ENCODE measurements at regions not wholly inside any gene's neighbourhood (a gene's known extent, or its start where the extent isn't known, plus 50 kb on each side); places are given as distances from the start of the nearest gene placed in this dataset.
"Not testable (repeated sequence)": the region's sequence is repeated elsewhere in the genome, so short reads cannot be mapped to it uniquely, and the experiment has no call there.

DNA sequence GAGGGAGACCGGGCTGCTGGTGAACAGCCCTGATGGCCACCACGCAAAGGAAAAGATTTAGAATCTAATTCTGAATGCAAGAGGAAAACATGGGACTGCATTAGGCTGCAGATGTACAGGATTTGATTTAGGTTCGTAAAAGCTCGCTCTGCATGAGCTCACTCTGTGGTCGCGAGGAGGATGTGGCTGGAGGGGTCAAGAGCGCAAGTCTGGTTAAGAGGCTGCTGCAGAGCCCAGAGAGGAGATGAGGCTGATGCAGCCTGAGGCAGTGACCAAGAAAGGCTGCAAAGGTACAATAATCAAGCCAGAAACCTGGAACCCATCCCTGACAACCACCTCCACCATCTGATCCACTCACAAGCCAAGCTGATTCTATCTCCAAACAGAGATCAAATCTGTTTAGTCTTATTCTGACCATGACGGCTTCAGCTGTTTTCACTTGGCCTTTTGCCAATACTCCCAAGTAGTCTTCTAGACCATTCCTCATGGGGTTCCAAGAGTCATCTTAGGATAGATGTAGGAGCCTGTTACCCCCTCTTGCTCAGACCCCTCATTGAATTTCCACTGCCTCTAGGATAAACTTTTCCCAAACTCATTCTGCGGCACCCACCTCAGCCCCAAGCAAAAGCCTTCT lies 58.9 kb upstream of the ARL4C start:
- H4K20me1 ChIP-seq (ENCODE audit: control insufficient read depth, extremely low read depth, insufficient read depth, low read length), result no peaks in the 10 kb centered on the region
- H3K36me3 ChIP-seq (ENCODE audit: control insufficient read depth, insufficient read depth, low read length), result no peaks in the 10 kb centered on the region
- H3K4me3 ChIP-seq (replicated peaks in 1 of 4; ENCODE audit: control extremely low read depth in 1 of 4, insufficient read depth in 1 of 4, low read depth in 3 of 4, low read length in 4 of 4), result no peak overlapping the region
- no peak overlapping the region for H3K9ac ChIP-seq (ENCODE audit: insufficient read depth, low read length)
- H3K27me3 ChIP-seq (ENCODE audit: control insufficient read depth, insufficient read depth, low read length), result no peaks in the 10 kb centered on the region
- no peak overlapping the region for H3K27ac ChIP-seq (ENCODE audit: insufficient read depth, low read length)
- peak in 1 of 2 donors; percentile 93 for DNase-seq (ENCODE audit: low read depth in 2 of 2)
- H3K79me2 ChIP-seq (ENCODE audit: control insufficient read depth, insufficient read depth, low read length), result no peaks in the 10 kb centered on the region
- no peak overlapping the region for H3K4me2 ChIP-seq (ENCODE audit: extremely low read depth, insufficient read depth, low read length)
- TF ChIP-seq EZH2 (IDR thresholded peaks at IDR 0.05; ENCODE audit: low read length, missing control alignments), result no peak
- TF ChIP-seq, protein P1, sequence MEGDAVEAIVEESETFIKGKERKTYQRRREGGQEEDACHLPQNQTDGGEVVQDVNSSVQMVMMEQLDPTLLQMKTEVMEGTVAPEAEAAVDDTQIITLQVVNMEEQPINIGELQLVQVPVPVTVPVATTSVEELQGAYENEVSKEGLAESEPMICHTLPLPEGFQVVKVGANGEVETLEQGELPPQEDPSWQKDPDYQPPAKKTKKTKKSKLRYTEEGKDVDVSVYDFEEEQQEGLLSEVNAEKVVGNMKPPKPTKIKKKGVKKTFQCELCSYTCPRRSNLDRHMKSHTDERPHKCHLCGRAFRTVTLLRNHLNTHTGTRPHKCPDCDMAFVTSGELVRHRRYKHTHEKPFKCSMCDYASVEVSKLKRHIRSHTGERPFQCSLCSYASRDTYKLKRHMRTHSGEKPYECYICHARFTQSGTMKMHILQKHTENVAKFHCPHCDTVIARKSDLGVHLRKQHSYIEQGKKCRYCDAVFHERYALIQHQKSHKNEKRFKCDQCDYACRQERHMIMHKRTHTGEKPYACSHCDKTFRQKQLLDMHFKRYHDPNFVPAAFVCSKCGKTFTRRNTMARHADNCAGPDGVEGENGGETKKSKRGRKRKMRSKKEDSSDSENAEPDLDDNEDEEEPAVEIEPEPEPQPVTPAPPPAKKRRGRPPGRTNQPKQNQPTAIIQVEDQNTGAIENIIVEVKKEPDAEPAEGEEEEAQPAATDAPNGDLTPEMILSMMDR (conservative IDR thresholded peaks at IDR 0.05 in 1 of 2, IDR thresholded peaks at IDR 0.05 in 1 of 2; ENCODE audit: low read depth in 1 of 2, low read length in 2 of 2), result no peak
- no peaks in the 10 kb centered on the region for H3K4me1 ChIP-seq (ENCODE audit: control insufficient read depth, extremely low read depth, insufficient read depth, low read length)
- H3K9me3 ChIP-seq (ENCODE audit: control insufficient read depth, insufficient read depth, low read depth, low read length), result no peaks in the 10 kb centered on the region
- no peak overlapping the region for H2AFZ ChIP-seq (ENCODE audit: low read length)

DNA sequence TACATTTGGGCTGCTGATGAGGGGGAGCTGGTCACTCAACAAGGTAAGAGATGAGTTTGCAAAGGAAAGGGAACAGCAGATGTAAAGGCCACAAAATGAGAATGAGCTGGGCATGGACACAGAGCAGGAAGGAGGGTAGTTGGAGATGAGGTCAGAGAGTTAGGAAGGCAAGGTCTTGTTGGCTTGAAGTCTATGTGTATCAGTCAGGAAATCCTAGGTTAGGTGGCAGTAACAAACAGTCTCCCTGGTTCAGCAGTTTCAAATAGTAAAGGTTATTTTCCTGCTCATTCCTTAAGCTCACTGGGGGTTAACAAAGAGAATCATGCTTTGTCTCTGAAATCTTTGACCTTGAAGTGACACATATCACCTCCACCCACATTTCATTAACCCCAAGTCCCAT lies 58.3 kb upstream of the ARL4C start:
- Histone ChIP-seq H3K27me3 (ENCODE audit: control insufficient read depth, insufficient read depth, low read length) (no peaks in the 10 kb centered on the region), H4K20me1 (ENCODE audit: control insufficient read depth, extremely low read depth, insufficient read depth, low read length) (no peaks in the 10 kb centered on the region), H3K4me2 (ENCODE audit: extremely low read depth, insufficient read depth, low read length) (no peak overlapping the region), H3K27ac (ENCODE audit: insufficient read depth, low read length) (no peak overlapping the region), H3K9ac (ENCODE audit: insufficient read depth, low read length) (no peak overlapping the region), H3K36me3 (ENCODE audit: control insufficient read depth, insufficient read depth, low read length) (no peaks in the 10 kb centered on the region), H3K4me3 (replicated peaks in 1 of 4; ENCODE audit: control extremely low read depth in 1 of 4, insufficient read depth in 1 of 4, low read depth in 3 of 4, low read length in 4 of 4) (no peak overlapping the region), H3K79me2 (ENCODE audit: control insufficient read depth, insufficient read depth, low read length) (no peaks in the 10 kb centered on the region), H3K4me1 (ENCODE audit: control insufficient read depth, extremely low read depth, insufficient read depth, low read length) (no peaks in the 10 kb centered on the region), H3K9me3 (ENCODE audit: control insufficient read depth, insufficient read depth, low read depth, low read length) (no peaks in the 10 kb centered on the region), H2AFZ (ENCODE audit: low read length) (no peak overlapping the region)
- TF ChIP-seq EZH2 (IDR thresholded peaks at IDR 0.05; ENCODE audit: low read length, missing control alignments), result no peak
- TF ChIP-seq, protein P1 (conservative IDR thresholded peaks at IDR 0.05 in 1 of 2, IDR thresholded peaks at IDR 0.05 in 1 of 2; ENCODE audit: low read depth in 1 of 2, low read length in 2 of 2), result no peak
- DNase-seq (ENCODE audit: low read depth in 2 of 2), result no peak

DNA sequence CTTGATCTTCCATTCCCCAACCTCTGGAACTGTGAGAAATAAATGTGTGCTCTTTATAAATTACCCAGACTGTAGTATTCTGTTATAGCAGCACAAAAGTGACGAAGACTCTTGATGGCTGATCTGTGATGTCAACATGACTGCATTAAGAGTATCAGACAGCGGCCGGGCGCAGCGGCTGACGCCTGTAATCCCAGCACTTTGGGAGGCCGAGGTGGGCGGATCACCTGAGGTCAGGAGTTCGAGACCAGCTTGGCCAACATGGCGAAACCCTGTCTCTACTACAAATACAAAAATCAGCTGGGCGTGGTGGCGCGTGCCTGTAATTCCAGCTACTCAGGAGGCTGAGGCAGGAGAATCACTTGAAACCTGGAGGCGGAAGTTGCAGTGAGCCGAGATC lies 56.3 kb upstream of the ARL4C start:
- H3K4me1 ChIP-seq (ENCODE audit: control insufficient read depth, extremely low read depth, insufficient read depth, low read length); H3K36me3 ChIP-seq (ENCODE audit: control insufficient read depth, insufficient read depth, low read length); H2AFZ ChIP-seq (ENCODE audit: low read length); H3K9ac ChIP-seq (ENCODE audit: insufficient read depth, low read length); H3K9me3 ChIP-seq (ENCODE audit: control insufficient read depth, insufficient read depth, low read depth, low read length); H4K20me1 ChIP-seq (ENCODE audit: control insufficient read depth, extremely low read depth, insufficient read depth, low read length); H3K27me3 ChIP-seq (ENCODE audit: control insufficient read depth, insufficient read depth, low read length); H3K4me3 ChIP-seq (replicated peaks in 1 of 4; ENCODE audit: control extremely low read depth in 1 of 4, insufficient read depth in 1 of 4, low read depth in 3 of 4, low read length in 4 of 4); DNase-seq (ENCODE audit: low read depth in 2 of 2); H3K27ac ChIP-seq (ENCODE audit: insufficient read depth, low read length); H3K4me2 ChIP-seq (ENCODE audit: extremely low read depth, insufficient read depth, low read length); H3K79me2 ChIP-seq (ENCODE audit: control insufficient read depth, insufficient read depth, low read length): not testable (repeated sequence)
